Activated naive CD4-positive, alpha-beta T cell treated with anti-CD3 and anti-CD28 coated beads for 36 hours (primary cell): ENCODE measurements at regions not wholly inside any gene's neighbourhood (a gene's known extent, or its start where the extent isn't known, plus 50 kb on each side); places are given as distances from the start of the nearest gene placed in this dataset.

Experiments used
- CTCF ChIA-PET: fragments of 350-600 bp; sonication (Branson Sonifier 250); formaldehyde crosslinking; loops from one replicate; lab custom pipeline; 2021; ENCODE audit warnings: antibody characterized with exemption; lab: Charles Lee
- DNase-seq: peaks from one replicate; pipeline ENCODE4 v3.0.0-alpha.2; 2020
- H3K27ac Mint-ChIP-seq: one replicate; pipeline ENCODE4 v1.8.0; 2021; ENCODE audit warnings: mild to moderate bottlenecking, mixed read lengths
- H3K27me3 Mint-ChIP-seq: one replicate; pipeline ENCODE4 v1.8.0; 2021; ENCODE audit warnings: low read depth, mixed read lengths
- H3K36me3 Mint-ChIP-seq: one replicate; pipeline ENCODE4 v1.8.0; 2021; ENCODE audit warnings: low read depth, mixed read lengths
- H3K4me1 Mint-ChIP-seq: one replicate; pipeline ENCODE4 v1.8.0; 2021; ENCODE audit warnings: low read depth, mixed read lengths
- H3K4me3 Mint-ChIP-seq: one replicate; pipeline ENCODE4 v1.8.0; 2021; ENCODE audit warnings: mild to moderate bottlenecking, moderate library complexity, mixed read lengths
- H3K9me3 Mint-ChIP-seq: one replicate; pipeline ENCODE4 v1.8.0; 2021; ENCODE audit warnings: mixed read lengths
- intact Hi-C: fragments of 100-400 bp; cut with micrococcal nuclease; formaldehyde crosslinking; loops from one replicate; pipeline ENCODE4 v1.15.1; 2023

DNA sequence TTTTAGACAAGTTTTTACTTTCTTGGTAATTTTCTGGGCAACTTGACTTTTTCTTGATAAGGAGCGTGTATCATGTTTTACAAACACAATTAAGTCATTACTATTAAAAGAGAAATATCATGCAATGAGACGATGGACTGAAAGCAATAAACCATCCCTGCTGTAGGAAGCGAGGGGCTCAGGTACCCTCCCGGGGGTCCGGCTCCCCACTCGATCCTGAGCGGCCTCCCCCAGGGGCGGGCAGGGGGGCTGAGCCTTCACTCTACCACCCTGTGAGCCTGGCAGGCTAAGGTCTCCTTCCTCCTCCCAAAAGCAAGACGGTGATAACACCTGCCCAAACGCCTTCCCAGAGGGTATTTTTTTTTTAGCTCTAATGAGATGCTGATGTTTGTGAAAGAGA, 51.8 kb upstream of the ADGRA1 start:
- Mint-ChIP-seq H3K4me1 (no peaks in the 10 kb centered on the region), H3K4me3 (no peak overlapping the region), H3K27me3 (peaks cover 3% of the 10 kb centered on the region), H3K36me3 (no peaks in the 10 kb centered on the region), H3K27ac (no peak overlapping the region), H3K9me3 (no peaks in the 10 kb centered on the region)
- CTCF ChIA-PET: no interaction called here
- DNase-seq: no peak
- intact Hi-C loops: no loop called here

DNA sequence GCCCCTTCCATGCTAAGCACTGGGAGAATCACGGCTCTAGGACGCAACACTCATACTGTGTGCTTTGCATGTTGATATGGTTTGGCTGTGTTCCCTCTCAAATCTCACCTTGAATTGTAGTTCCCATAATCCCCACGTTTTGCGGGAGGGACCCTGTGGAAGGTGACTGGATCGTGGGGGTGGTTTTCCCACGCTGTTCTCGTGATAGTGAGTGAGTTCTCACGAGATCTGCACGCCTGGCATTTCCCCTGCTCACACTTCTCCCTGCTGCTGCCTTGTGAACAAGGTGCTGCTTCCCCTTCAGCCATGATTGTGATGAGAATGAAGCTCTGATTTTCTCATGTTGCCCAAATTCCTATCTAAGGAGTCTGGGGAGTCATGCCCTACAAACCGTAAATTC, 53.0 kb upstream of the ADGRA1 start:
- DNase-seq: no peak
- Mint-ChIP-seq H3K27ac (no peak overlapping the region), H3K9me3 (no peaks in the 10 kb centered on the region), H3K36me3 (no peaks in the 10 kb centered on the region), H3K27me3 (peaks cover 4% of the 10 kb centered on the region), H3K4me1 (no peaks in the 10 kb centered on the region), H3K4me3 (no peak overlapping the region)
- intact Hi-C loops: no loop called here
- CTCF ChIA-PET: no interaction called here

DNA sequence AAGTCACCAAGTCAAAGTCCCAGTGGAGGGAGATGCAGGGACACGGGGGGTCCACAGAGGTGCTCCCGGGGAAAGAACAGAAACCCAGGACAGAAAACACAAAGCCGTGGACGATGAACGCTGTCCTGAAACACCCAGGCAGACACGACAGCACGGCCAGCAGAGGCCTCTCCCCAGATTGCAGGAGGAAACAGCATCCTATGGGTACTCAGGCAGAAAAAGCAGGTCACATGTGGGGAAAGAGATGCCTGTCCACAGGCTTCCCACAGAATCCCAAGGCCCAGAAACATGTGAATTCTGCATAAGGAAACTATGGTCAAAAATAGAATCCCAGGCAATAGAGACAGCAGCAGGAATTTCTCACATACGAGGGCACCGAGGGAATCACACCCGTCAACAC, 53.6 kb upstream of the ADGRA1 start:
- DNase-seq: no peak
- intact Hi-C loops: no loop called here
- no peaks in the 10 kb centered on the region for H3K4me1 Mint-ChIP-seq
- peaks cover 4% of the 10 kb centered on the region for H3K27me3 Mint-ChIP-seq
- CTCF ChIA-PET: no interaction called here
- H3K9me3 Mint-ChIP-seq: no peaks in the 10 kb centered on the region
- H3K36me3 Mint-ChIP-seq: no peaks in the 10 kb centered on the region
- H3K4me3 Mint-ChIP-seq: no peak overlapping the region
- no peak overlapping the region for H3K27ac Mint-ChIP-seq

DNA sequence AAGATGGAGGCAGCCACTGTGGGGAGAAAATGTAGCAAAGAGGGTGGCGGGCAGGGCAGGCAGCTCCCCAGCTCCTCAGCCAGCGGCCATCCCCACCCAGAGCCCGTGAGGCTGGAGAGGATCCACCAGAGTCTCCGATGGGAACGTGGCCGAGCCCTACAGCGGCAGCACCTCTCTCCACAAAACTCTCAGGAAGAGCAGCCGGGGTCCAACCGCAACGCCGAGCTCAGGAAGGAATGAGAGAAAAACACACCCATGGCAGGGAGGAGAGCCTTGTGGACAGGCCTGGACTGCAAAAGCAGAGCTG, 54.0 kb upstream of the ADGRA1 start:
- Mint-ChIP-seq H3K36me3 (no peaks in the 10 kb centered on the region), H3K27ac (no peak overlapping the region), H3K4me1 (no peaks in the 10 kb centered on the region), H3K4me3 (no peak overlapping the region), H3K9me3 (no peaks in the 10 kb centered on the region), H3K27me3 (peaks cover 4% of the 10 kb centered on the region)
- CTCF ChIA-PET: no interaction called here
- DNase-seq: no peak
- intact Hi-C loops: no loop called here

DNA sequence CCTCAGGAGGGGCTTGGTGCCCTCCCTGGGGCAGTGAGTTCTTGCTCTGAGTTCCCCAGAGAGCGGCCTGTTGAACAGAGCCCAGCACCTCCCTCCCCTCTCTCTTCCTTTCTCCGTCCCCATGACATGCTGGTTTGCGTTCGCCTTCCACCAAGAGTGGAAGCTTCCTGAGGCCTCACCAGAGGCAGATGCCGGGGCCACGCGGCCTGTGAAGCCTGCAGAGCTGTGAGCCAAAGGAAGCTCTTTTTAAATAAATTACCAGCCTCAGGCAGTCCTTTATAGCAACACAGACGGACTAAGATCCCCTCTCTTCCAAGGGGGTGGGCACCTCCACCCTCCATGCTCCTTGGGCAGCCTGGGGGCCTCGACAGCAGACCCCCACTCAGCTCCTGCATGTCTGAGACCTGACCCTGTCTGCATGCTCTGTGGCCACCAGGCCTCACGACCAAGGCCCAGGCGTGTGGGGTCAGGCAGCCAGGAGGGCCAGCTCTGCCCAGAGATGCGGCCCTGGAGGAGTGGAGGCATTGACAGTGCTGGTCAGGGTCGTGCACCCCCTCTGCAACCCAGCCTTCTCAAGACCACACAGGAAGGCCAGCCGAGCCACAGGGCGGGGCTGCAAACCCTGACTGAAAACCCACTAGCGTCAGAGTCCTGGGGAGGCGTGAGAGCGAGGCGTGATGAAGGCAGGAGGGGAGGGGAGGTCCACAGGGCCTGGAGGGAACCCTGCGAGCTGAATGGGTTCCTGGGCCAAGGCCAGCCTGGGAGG, 54.6 kb upstream of the ADGRA1 start:
- DNase-seq: no peak
- Mint-ChIP-seq H3K4me1 (no peaks in the 10 kb centered on the region), H3K27ac (no peak overlapping the region), H3K36me3 (no peaks in the 10 kb centered on the region), H3K4me3 (no peak overlapping the region), H3K27me3 (peaks cover 1% of the 10 kb centered on the region), H3K9me3 (no peaks in the 10 kb centered on the region)
- intact Hi-C loops: no loop called here
- CTCF ChIA-PET: no interaction called here

DNA sequence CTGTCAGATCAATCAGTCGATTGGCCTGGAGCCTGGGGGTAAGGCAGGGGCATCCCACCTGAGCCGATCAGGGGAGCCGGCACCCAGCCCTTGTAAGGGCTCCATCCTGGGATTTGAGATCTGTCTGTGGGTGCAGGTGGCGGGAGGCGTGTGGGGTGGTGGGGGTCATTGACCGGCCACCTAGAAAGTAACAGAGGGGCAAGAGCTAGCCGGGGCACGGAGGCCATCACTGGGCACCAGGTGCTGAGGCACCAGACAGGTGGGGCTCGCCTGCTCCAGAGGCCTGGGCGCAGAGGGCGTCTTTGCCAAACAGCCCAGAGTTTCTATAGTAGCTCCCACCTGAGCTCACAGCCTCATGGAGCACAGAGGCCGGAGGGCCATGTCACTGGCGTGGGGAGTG, 55.5 kb upstream of the ADGRA1 start:
- Mint-ChIP-seq H3K27ac (no peak overlapping the region), H3K36me3 (no peaks in the 10 kb centered on the region), H3K27me3 (peaks cover 7% of the 10 kb centered on the region), H3K4me3 (no peak overlapping the region), H3K4me1 (no peaks in the 10 kb centered on the region), H3K9me3 (no peaks in the 10 kb centered on the region)
- CTCF ChIA-PET: no interaction called here
- no peak for DNase-seq
- intact Hi-C loops: no loop called here

DNA sequence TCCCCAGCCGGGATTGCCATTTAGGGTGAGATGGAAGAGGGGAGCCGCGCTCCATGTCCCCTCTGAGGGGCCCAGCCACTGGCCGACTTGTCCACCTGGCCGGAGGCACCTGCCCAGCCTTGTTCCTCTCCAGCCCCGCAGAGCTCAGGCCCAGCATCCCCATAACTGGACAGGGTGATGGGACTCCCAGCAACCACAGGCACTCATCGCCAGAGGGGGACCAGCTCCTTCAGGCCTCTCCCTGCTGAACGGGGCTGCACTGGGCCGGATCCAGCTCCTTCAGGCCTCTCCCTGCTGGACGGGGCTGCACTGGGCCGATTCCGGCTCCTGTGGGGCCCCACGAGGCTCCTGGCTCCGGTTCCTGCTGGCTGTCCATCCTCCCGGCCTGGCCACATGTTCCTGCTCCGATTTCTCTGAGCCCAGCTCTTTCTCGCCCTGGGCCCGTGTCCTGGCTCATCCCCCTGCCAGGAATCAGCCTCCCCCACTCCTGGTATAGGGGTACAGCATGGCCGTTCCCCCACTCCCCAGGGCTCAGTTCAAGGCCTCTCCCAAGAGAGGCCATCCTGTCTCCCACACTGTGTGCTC, 56.1 kb upstream of the ADGRA1 start:
- no peak for DNase-seq
- CTCF ChIA-PET: no interaction called here

DNA sequence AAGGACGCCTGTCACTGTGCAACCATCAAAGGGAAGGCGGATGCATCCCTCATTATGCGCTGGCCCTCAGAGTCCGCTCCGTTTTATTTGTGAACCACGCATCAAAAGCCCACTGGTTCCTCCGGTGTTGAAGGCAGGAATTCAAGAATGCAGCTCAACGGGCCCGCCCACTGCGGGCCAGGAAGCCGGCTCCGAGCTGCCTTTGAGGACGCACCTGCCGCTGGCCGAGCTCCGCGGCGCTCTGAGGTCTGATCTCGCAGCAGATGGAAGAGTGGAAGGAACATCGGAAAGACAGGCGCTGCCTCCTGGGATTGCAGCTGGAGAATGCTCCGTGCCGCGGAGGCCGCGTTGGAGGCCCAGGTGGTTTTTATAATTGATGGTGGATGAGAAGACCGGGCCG, 56.9 kb upstream of the ADGRA1 start:
- Mint-ChIP-seq H3K36me3 (no peaks in the 10 kb centered on the region), H3K27me3 (peaks cover 7% of the 10 kb centered on the region), H3K9me3 (no peaks in the 10 kb centered on the region), H3K27ac (no peak overlapping the region), H3K4me1 (no peaks in the 10 kb centered on the region), H3K4me3 (no peak overlapping the region)
- intact Hi-C loops: no loop called here
- CTCF ChIA-PET: interaction anchor here (0.7 to 1.0 kb wide), 2 partner anchors 91 to 171 kb away, joined by 3 to 5 read pairs; no protein-coding TSS in a partner anchor
- DNase-seq: no peak

More for the DNA sequence above, 56.1 kb upstream of the ADGRA1 start:
- no peak overlapping the region for H3K4me3 Mint-ChIP-seq
- H3K4me1 Mint-ChIP-seq: no peaks in the 10 kb centered on the region
- H3K27ac Mint-ChIP-seq: no peak overlapping the region
- no peaks in the 10 kb centered on the region for H3K9me3 Mint-ChIP-seq
- peaks cover 7% of the 10 kb centered on the region for H3K27me3 Mint-ChIP-seq
- H3K36me3 Mint-ChIP-seq: no peaks in the 10 kb centered on the region
- intact Hi-C loops: no loop called here

DNA sequence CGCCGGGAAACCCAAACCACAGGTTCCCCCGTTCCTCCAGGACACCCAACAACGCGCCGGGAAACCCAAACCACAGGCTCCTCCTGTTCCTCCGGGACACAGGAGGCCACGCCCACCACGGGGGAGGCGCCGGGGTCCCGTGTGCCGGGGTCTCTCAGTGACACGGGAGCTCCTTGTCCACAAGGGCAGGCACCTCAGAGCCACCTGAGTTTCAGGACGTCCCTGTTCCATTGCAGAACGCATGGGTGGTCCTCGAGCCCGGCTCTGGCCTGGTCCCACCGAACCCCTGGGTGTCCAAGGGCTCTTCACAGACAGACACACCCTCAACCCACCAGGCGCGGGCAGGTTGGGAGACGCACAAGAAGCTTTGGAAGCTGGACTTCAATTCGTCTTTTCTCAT, 57.6 kb upstream of the ADGRA1 start:
- H3K9me3 Mint-ChIP-seq: no peaks in the 10 kb centered on the region
- no peak overlapping the region for H3K4me3 Mint-ChIP-seq
- CTCF ChIA-PET: interaction anchor here (1.0 kb wide), 1 partner anchor 90 kb away, joined by 3 read pairs; no protein-coding TSS in a partner anchor
- peaks cover 7% of the 10 kb centered on the region for H3K27me3 Mint-ChIP-seq
- intact Hi-C loops: no loop called here
- no peaks in the 10 kb centered on the region for H3K4me1 Mint-ChIP-seq
- no peak overlapping the region for H3K27ac Mint-ChIP-seq
- no peaks in the 10 kb centered on the region for H3K36me3 Mint-ChIP-seq
- no peak for DNase-seq

DNA sequence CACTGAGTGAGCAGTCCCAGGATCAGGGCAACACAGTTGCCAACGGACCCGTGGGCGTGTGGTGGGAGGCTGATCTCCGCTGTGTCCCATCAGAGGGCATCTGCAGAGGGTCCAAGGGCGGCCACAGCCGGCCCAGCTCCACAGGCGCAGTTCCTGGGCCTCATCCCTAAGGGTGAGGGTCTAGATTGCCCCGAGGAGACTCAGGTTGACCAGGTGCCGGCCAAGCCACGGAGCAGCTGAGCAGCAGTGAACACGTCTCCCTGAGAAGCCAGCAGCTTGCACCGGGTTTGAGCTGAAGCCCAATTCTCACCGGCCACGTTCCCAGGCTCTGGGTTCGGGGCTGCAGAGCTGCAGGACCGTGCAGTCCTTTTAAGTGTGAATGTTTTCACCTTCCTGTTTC, 58.8 kb upstream of the ADGRA1 start:
- peaks cover 7% of the 10 kb centered on the region for H3K27me3 Mint-ChIP-seq
- H3K36me3 Mint-ChIP-seq: no peaks in the 10 kb centered on the region
- CTCF ChIA-PET: interaction anchor here (0.7 kb wide), 1 partner anchor 38 kb away, joined by 3 read pairs; no protein-coding TSS in a partner anchor
- no peaks in the 10 kb centered on the region for H3K9me3 Mint-ChIP-seq
- DNase-seq: no peak
- no peak overlapping the region for H3K4me3 Mint-ChIP-seq
- no peak overlapping the region for H3K27ac Mint-ChIP-seq
- intact Hi-C loops: no loop called here
- no peaks in the 10 kb centered on the region for H3K4me1 Mint-ChIP-seq

DNA sequence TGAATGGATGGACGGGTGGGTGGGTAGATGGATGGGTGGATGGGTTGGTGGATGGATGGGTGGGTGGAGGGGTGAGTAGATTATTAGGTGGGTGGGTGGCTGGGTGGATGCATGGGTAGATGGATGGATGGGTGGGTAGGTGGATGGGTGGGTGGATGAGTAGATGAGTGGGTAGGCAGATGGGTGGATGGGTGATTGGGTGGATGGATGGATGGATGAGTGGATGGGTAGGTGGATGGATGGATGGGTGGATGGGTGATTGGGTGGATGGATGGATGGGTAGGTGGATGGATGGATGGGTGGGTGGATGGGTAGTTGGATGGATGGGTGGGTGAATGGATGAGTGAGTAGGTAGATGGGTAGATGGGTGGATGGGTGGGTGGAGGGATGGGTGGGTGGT, 59.6 kb upstream of the ADGRA1 start:
- CTCF ChIA-PET: no interaction called here
- no peak for DNase-seq
- Mint-ChIP-seq H3K4me1 (no peaks in the 10 kb centered on the region), H3K4me3 (no peak overlapping the region), H3K9me3 (no peaks in the 10 kb centered on the region), H3K27me3 (peaks cover 7% of the 10 kb centered on the region), H3K27ac (no peak overlapping the region), H3K36me3 (no peaks in the 10 kb centered on the region)
- intact Hi-C loops: no loop called here

DNA sequence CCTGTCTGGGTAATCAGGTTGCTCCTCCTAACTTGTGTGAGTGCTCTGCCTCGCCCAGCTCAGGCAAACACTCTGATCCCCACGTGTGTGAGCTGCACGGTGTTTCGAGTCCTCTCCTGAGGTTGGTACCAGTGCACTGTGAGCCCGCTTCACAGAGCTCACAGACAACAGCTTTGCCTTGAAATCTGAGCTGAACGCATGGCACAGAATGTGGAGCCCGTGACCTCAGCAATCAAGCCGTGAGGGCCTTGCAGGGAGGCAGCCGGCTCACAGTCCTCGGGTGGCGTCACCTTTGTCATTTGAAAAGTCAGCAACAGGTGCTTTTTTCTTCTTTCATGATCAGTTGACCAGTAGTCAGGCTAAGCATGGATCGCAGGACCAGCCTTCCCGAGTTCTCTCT, 60.2 kb upstream of the ADGRA1 start:
- Mint-ChIP-seq H3K9me3 (no peaks in the 10 kb centered on the region), H3K27me3 (peaks cover 7% of the 10 kb centered on the region), H3K27ac (no peak overlapping the region), H3K36me3 (no peaks in the 10 kb centered on the region), H3K4me3 (no peak overlapping the region), H3K4me1 (no peaks in the 10 kb centered on the region)
- CTCF ChIA-PET: no interaction called here
- no peak for DNase-seq
- intact Hi-C loops: no loop called here

DNA sequence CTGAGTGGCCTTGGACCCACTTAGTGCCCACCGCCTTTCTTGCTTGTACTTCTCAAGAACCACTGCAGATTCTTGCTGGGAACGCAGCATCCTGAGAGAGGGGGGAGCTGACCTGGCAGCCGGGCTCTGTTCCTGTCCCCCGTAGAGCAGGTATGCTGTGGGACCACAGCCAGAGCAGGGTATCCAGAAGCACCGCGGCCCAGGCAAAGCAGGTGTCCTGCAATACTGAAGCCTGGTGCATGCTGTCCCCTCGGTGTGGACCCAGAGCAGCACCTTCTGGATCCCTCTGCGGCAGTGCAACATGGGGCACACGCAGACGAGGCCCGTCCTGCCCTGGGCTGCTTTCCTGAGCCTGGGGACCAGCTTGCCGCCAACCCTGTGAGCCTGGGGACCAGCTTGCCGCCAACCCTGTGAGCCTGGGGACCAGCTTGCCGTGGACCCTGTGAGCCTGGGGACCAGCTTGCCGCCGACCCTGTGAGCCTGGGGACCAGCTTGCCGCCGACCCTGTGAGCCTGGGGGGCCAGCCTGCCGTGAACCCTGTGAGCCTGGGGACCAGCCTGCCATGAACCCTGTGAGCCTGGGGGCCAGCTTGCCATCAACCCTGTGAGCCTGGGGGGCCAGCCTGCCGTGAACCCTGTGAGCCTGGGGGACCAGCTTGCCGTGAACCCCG, 60.9 kb upstream of the ADGRA1 start:
- Mint-ChIP-seq H3K36me3 (no peaks in the 10 kb centered on the region), H3K27ac (no peak overlapping the region), H3K4me1 (no peaks in the 10 kb centered on the region), H3K27me3 (peaks cover 7% of the 10 kb centered on the region), H3K9me3 (no peaks in the 10 kb centered on the region), H3K4me3 (no peak overlapping the region)
- DNase-seq: no peak
- CTCF ChIA-PET: no interaction called here
- intact Hi-C loops: no loop called here
